Calu3 (cell line): ENCODE measurements at regions not wholly inside any gene's neighbourhood (a gene's known extent, or its start where the extent isn't known, plus 50 kb on each side); places are given as distances from the start of the nearest gene placed in this dataset.

ENCODE experiments used
- BruUV-seq: library from RNA; stranded (reverse); fragments of 400-500 nt; replicated peaks from 2 replicates; lab custom pipeline; 2021; lab: Mats Ljungman, UMichigan
- CTCF ChIA-PET: fragments of 300-600 bp; sonication (Branson Sonifier 250); formaldehyde crosslinking; loops from one replicate; lab custom pipeline; 2022; ENCODE audit warnings: antibody characterized with exemption; lab: Charles Lee
- DNase-seq: peaks from one replicate; pipeline ENCODE4 v3.0.0; 2022
- H3K27ac Mint-ChIP-seq: one replicate; pipeline ENCODE4 v1.8.0; 2022; ENCODE audit warnings: mixed read lengths; ENCODE audit not compliant: unreplicated experiment
- H3K27me3 Mint-ChIP-seq: one replicate; pipeline ENCODE4 v1.8.0; 2022; ENCODE audit warnings: mixed read lengths; ENCODE audit not compliant: unreplicated experiment
- H3K36me3 Mint-ChIP-seq: one replicate; pipeline ENCODE4 v1.8.0; 2022; ENCODE audit warnings: mild to moderate bottlenecking, moderate library complexity, mixed read lengths; ENCODE audit not compliant: insufficient read depth, unreplicated experiment
- H3K4me1 Mint-ChIP-seq: one replicate; pipeline ENCODE4 v1.8.0; 2022; ENCODE audit warnings: mild to moderate bottlenecking, low read depth, mixed read lengths; ENCODE audit not compliant: unreplicated experiment
- H3K4me3 Mint-ChIP-seq: one replicate; pipeline ENCODE4 v1.8.0; 2022; ENCODE audit warnings: mild to moderate bottlenecking, low read depth, moderate library complexity, mixed read lengths; ENCODE audit not compliant: unreplicated experiment
- H3K9me3 Mint-ChIP-seq: one replicate; pipeline ENCODE4 v1.8.0; 2022; ENCODE audit warnings: low read depth, mixed read lengths; ENCODE audit not compliant: unreplicated experiment
- CTCF ChIP-seq: fragments of 200-600 bp; IDR thresholded peaks from one replicate; pipeline ENCODE4 v1.8.0; 2022; ENCODE audit warnings: antibody characterized with exemption; ENCODE audit not compliant: unreplicated experiment
- intact Hi-C: fragments of 100-400 bp; cut with micrococcal nuclease; formaldehyde crosslinking; loops from one replicate; pipeline ENCODE4 v1.10.0; 2022; ENCODE audit not compliant: unreplicated experiment

- DNase-seq: no peak
- Mint-ChIP-seq H3K27ac (no peak overlapping the region), H3K4me3 (no peak overlapping the region), H3K27me3 (no peaks in the 10 kb centered on the region), H3K9me3 (no peaks in the 10 kb centered on the region), H3K36me3 (no peaks in the 10 kb centered on the region), H3K4me1 (no peaks in the 10 kb centered on the region)
- TF ChIP-seq CTCF: no peak
- CTCF ChIA-PET: no interaction called here
- BruUV-seq: no TSS peak
- intact Hi-C loops: no loop called here
Observed at GRCh38 chr9:71620331-71620730, 148.0 kb downstream of the CEMIP2 start.

GRCh38 chr9:71619926-71620325 lies 148.4 kb downstream of the CEMIP2 start:
- Mint-ChIP-seq H3K36me3 (no peaks in the 10 kb centered on the region), H3K27ac (no peak overlapping the region), H3K4me1 (no peaks in the 10 kb centered on the region), H3K27me3 (no peaks in the 10 kb centered on the region), H3K4me3 (no peak overlapping the region), H3K9me3 (no peaks in the 10 kb centered on the region)
- DNase-seq: no peak
- TF ChIP-seq CTCF: no peak
- BruUV-seq: no TSS peak
- CTCF ChIA-PET: no interaction called here
- intact Hi-C loops: no loop called here

DNA sequence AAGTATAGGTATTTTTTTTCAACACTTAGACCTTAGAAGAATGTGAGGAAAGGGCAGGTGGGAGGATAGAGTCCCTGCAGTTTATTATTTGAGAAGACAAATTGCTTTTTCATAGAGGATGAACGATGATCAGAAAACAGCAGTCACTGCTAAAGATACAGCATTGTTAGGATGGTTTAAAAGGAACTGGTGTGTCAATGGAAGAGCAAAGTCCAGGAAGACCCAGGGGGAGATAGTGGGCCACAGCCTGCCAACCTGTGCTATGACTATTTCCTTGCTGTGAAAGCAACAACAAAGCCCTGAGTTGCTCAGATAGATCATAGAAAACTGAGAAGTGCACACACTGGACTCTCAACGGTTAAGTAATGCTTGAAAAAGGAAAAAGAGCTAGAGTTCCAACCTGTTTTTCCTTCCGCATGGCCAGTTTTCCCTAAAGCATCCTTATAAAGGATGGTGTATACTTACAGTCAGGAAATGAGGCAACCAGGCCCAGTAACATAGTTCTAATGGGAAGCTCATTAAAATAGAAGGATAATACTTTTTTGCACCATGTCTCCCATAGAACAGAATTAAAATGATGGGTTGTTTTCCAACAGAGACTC lies 153.8 kb downstream of the CEMIP2 start:
- H3K36me3 Mint-ChIP-seq: no peaks in the 10 kb centered on the region
- H3K4me1 Mint-ChIP-seq: no peaks in the 10 kb centered on the region
- H3K4me3 Mint-ChIP-seq: no peak overlapping the region
- intact Hi-C loops: no loop called here
- TF ChIP-seq CTCF: no peak
- CTCF ChIA-PET: no interaction called here
- H3K27ac Mint-ChIP-seq: no peak overlapping the region
- no peak for DNase-seq
- no peaks in the 10 kb centered on the region for H3K27me3 Mint-ChIP-seq
- H3K9me3 Mint-ChIP-seq: no peaks in the 10 kb centered on the region
- BruUV-seq: no TSS peak

DNA sequence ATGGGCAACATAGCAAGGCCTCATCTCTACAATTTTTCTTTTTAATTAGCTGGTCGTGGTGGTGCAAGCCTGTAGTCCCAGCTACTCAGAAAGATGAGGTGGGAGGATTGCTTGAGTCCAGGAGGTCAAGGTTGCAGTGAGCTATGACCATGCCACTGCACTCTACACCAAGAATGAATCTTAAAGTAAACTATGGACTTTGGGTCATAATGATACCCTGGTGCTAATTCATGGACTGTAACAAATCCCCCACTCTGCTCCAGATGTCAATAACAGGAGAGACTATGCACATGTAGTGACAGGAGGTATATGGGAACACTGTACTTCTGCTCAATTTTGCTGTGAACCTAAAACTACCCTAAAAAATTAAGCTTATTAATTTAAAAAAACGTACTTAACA lies 155.4 kb downstream of the CEMIP2 start:
- H3K9me3 Mint-ChIP-seq: no peaks in the 10 kb centered on the region
- H3K27ac Mint-ChIP-seq: no peak overlapping the region
- no TSS peak for BruUV-seq
- no peak overlapping the region for H3K4me3 Mint-ChIP-seq
- no peaks in the 10 kb centered on the region for H3K36me3 Mint-ChIP-seq
- intact Hi-C loops: no loop called here
- CTCF ChIA-PET: no interaction called here
- TF ChIP-seq CTCF: no peak
- no peaks in the 10 kb centered on the region for H3K4me1 Mint-ChIP-seq
- no peak for DNase-seq
- H3K27me3 Mint-ChIP-seq: no peaks in the 10 kb centered on the region
